Peyer's patch (tissue), 4 donors: ENCODE measurements at regions not wholly inside any gene's neighbourhood (a gene's known extent, or its start where the extent isn't known, plus 50 kb on each side); places are given as distances from the start of the nearest gene placed in this dataset.

Experiments used
- CTCF ChIP-seq, 6 experiments: fragments of 450-650 bp in 4 of 6; fragments of 200-600 bp in 2 of 6; sonication (generic) in 1 of 6; IDR thresholded peaks; one replicate each; pipeline ENCODE4 v1.5.1; 2017 to 2019; ENCODE audit warnings: antibody characterized with exemption in 6 of 6, mild to moderate bottlenecking in 3 of 6, moderate library complexity in 1 of 6
- POLR2A ChIP-seq, 2 donors: fragments of 450-650 bp; IDR thresholded peaks; one replicate each; pipeline ENCODE4 v1.5.1; 2017; ENCODE audit warnings: antibody characterized with exemption in 2 of 2, mild to moderate bottlenecking in 2 of 2, moderate library complexity in 2 of 2

- TF ChIP-seq CTCF (IDR thresholded peaks at IDR 0.05) (no peak), POLR2A (IDR thresholded peaks at IDR 0.05) (no peak)
These were observed 65.4 kb upstream of the IRX1 start for GRCh38 chr5:3530251-3530650.
